CD14-positive monocyte (primary cell): ENCODE measurements at regions not wholly inside any gene's neighbourhood (a gene's known extent, or its start where the extent isn't known, plus 50 kb on each side); places are given as distances from the start of the nearest gene placed in this dataset.

Source experiments
- DNase-seq, 3 donors: peaks; one replicate each; pipeline ENCODE4 v3.0.0-alpha.2; 2011 to 2022
- H2AFZ ChIP-seq: 2 replicates; pipeline ENCODE4 v1.6.0; 2012; ENCODE audit warnings: mild to moderate bottlenecking, low read depth, low read length, inconsistent platforms; ENCODE audit not compliant: insufficient read depth, poor library complexity, severe bottlenecking
- H3K27ac ChIP-seq, 2 donors: 1 replicate in 1 of 2; 2 replicates in 1 of 2; pipeline ENCODE4 v1.5.1; 2012 to 2013; ENCODE audit warnings: low read length in 2 of 2, control low read depth in 1 of 2, inconsistent platforms in 1 of 2, low read depth in 1 of 2, mild to moderate bottlenecking in 1 of 2
- H3K27me3 ChIP-seq, 2 donors: one replicate each; pipeline versions ENCODE4 v1.6.0 to v1.6.1; 2011 to 2013; ENCODE audit warnings: low read length in 2 of 2; ENCODE audit not compliant: control insufficient read depth in 2 of 2, insufficient read depth in 2 of 2
- H3K36me3 ChIP-seq, 2 donors: replicated peaks in 1 of 2; 1 replicate in 1 of 2; 2 replicates in 1 of 2; pipeline versions ENCODE4 v1.5.1 to v1.6.1; 2012 to 2013; ENCODE audit warnings: low read length in 2 of 2, control low read depth in 1 of 2, inconsistent platforms in 1 of 2, mild to moderate bottlenecking in 1 of 2; ENCODE audit not compliant: insufficient read depth in 2 of 2, control insufficient read depth in 1 of 2
- H3K4me1 ChIP-seq, 2 donors: 1 replicate in 1 of 2; 2 replicates in 1 of 2; pipeline versions ENCODE4 v1.5.1 to v1.6.1; 2012 to 2013; ENCODE audit warnings: low read length in 2 of 2, control low read depth in 1 of 2, inconsistent platforms in 1 of 2, mild to moderate bottlenecking in 1 of 2, moderate library complexity in 1 of 2; ENCODE audit not compliant: insufficient read depth in 2 of 2, control insufficient read depth in 1 of 2
- H3K4me2 ChIP-seq: replicated peaks from 2 replicates; pipeline ENCODE3; 2012; ENCODE audit warnings: low read length, moderate library complexity, mild to moderate bottlenecking; ENCODE audit not compliant: poor library complexity, severe bottlenecking; ENCODE audit errors: extremely low read depth
- H3K4me3 ChIP-seq, 3 experiments: fragments of 200-600 bp in 1 of 3; sonication (generic) in 1 of 3; replicated peaks in 1 of 3; 1 replicate in 2 of 3; 2 replicates in 1 of 3; pipeline ENCODE4 v1.5.1; 2011 to 2013; ENCODE audit warnings: low read length in 3 of 3, mild to moderate bottlenecking in 3 of 3, control low read depth in 2 of 3, low read depth in 2 of 3, inconsistent platforms in 1 of 3, moderate library complexity in 1 of 3
- H3K79me2 ChIP-seq: 2 replicates; pipeline ENCODE4 v1.6.0; 2012; ENCODE audit warnings: mild to moderate bottlenecking, control low read depth, inconsistent platforms, low read length, moderate library complexity; ENCODE audit not compliant: insufficient read depth
- H3K9ac ChIP-seq: 2 replicates; pipeline ENCODE4 v1.6.0; 2017; ENCODE audit warnings: low read length, mild to moderate bottlenecking; ENCODE audit not compliant: insufficient read depth, poor library complexity, severe bottlenecking
- H3K9me3 ChIP-seq, 2 donors: replicated peaks in 1 of 2; 1 replicate in 1 of 2; 2 replicates in 1 of 2; pipeline versions ENCODE4 v1.5.1 to v1.6.1; 2012 to 2013; ENCODE audit warnings: low read length in 2 of 2, control low read depth in 1 of 2; ENCODE audit not compliant: control insufficient read depth in 1 of 2, insufficient read depth in 1 of 2
- H4K20me1 ChIP-seq: 2 replicates; pipeline ENCODE4 v1.6.0; 2012; ENCODE audit warnings: mild to moderate bottlenecking, low read length, control low read depth, moderate library complexity; ENCODE audit not compliant: insufficient read depth
- H3K27ac Mint-ChIP-seq, 7 donors: one replicate each; pipeline ENCODE4 v1.8.0; 2020; ENCODE audit warnings: mild to moderate bottlenecking in 7 of 7, mixed read lengths in 7 of 7, moderate library complexity in 6 of 7, inconsistent platforms in 2 of 7
- H3K27me3 Mint-ChIP-seq, 3 donors: one replicate each; pipeline ENCODE4 v1.8.0; 2021 to 2022; ENCODE audit warnings: low read depth in 3 of 3, mild to moderate bottlenecking in 3 of 3, mixed read lengths in 3 of 3, moderate library complexity in 3 of 3, inconsistent platforms in 1 of 3
- H3K36me3 Mint-ChIP-seq, 2 donors: one replicate each; pipeline ENCODE4 v1.8.0; 2020; ENCODE audit warnings: mixed read lengths in 2 of 2, inconsistent platforms in 1 of 2, mild to moderate bottlenecking in 1 of 2
- H3K4me1 Mint-ChIP-seq: one replicate; pipeline ENCODE4 v1.8.0; 2020; ENCODE audit warnings: mild to moderate bottlenecking, mixed read lengths
- H3K4me3 Mint-ChIP-seq, 2 donors: one replicate each; pipeline ENCODE4 v1.8.0; 2020; ENCODE audit warnings: mild to moderate bottlenecking in 2 of 2, mixed read lengths in 2 of 2, moderate library complexity in 1 of 2
- H3K9me3 Mint-ChIP-seq, 7 donors: one replicate each; pipeline ENCODE4 v1.8.0; 2020 to 2022; ENCODE audit warnings: mixed read lengths in 7 of 7, mild to moderate bottlenecking in 6 of 7, moderate library complexity in 6 of 7, inconsistent platforms in 2 of 7
- CTCF ChIP-seq: fragments of 200-600 bp; IDR thresholded peaks from one replicate; pipeline ENCODE4 v1.8.0; 2022; ENCODE audit warnings: antibody characterized with exemption, mild to moderate bottlenecking
- WGBS: methylation state at CpG from one replicate; pipeline ENCODE4 v1.1.5; 2013; ENCODE audit warnings: missing lambda C conversion rate; ENCODE audit not compliant: insufficient coverage; 5-methylcytosine and 5-hydroxymethylcytosine counted together
- intact Hi-C, 2 donors: fragments of 100-400 bp; cut with micrococcal nuclease; formaldehyde crosslinking; loops; one replicate each; pipeline versions ENCODE4 v1.15.0 to v1.15.1; 2023

DNA sequence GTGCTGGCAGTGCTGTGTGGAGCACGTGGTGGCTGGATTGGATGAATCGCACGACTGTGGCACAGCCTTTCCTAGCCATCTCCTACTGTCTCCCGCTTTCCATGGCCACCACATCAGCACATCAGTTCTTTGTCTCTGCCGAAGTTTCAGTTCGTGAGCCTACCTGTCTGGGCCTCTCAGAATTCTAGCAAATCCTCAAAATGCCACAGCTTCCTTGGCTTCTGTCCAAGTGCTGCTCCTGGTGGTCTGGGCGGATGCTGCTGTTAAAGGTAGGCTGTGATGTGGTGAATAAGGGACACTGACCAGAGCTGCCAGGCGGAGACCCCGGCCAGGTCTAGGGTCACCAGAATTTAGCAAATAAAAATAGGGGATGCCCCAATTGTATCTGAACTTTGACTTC is 237.4 kb downstream of the LPIN1 start:
- Mint-ChIP-seq H3K4me3 (no peak overlapping the region), H3K4me1 (peaks cover 5% of the 10 kb centered on the region), H3K27me3 (peaks cover 2 to 3% (median 3%) of the 10 kb centered on the region in 3 donors), H3K36me3 (no peaks in the 10 kb centered on the region), H3K9me3 (peaks cover 3 to 21% (median 18%) of the 10 kb centered on the region in 7 donors), H3K27ac (no peak overlapping the region)
- intact Hi-C loops, result no loop called here
- H3K9ac ChIP-seq, result no peak overlapping the region
- peaks cover 5 to 9% of the 10 kb centered on the region in 2 donors for H3K9me3 ChIP-seq
- H4K20me1 ChIP-seq, result no peaks in the 10 kb centered on the region
- H3K27me3 ChIP-seq, result no peaks in the 10 kb centered on the region
- no peak for DNase-seq
- H3K4me2 ChIP-seq, result no peak overlapping the region
- no peaks in the 10 kb centered on the region for H3K36me3 ChIP-seq
- no peak overlapping the region for H3K27ac ChIP-seq
- no peak for TF ChIP-seq CTCF
- H3K4me1 ChIP-seq, result no peaks in the 10 kb centered on the region
- H3K79me2 ChIP-seq, result no peaks in the 10 kb centered on the region
- H2AFZ ChIP-seq, result no peak overlapping the region
- H3K4me3 ChIP-seq, result no peak overlapping the region
- 100% methylated on average over 6 of the region's 9 CpGs for WGBS

GRCh38 chr2:11984316-11985158 is 238.1 kb downstream of the LPIN1 start:
- TF ChIP-seq CTCF, result no peak
- intact Hi-C loops, result no loop called here
- no peak overlapping the region for H3K9ac ChIP-seq
- H3K4me1 Mint-ChIP-seq, result peaks cover 5% of the 10 kb centered on the region
- H4K20me1 ChIP-seq, result no peaks in the 10 kb centered on the region
- no peaks in the 10 kb centered on the region for H3K36me3 Mint-ChIP-seq
- no peak overlapping the region for H3K4me3 ChIP-seq
- H3K27me3 ChIP-seq, result no peaks in the 10 kb centered on the region
- no peaks in the 10 kb centered on the region for H3K36me3 ChIP-seq
- no peak overlapping the region for H3K27ac Mint-ChIP-seq
- peaks cover 2 to 5% (median 3%) of the 10 kb centered on the region in 3 donors for H3K27me3 Mint-ChIP-seq
- no peak overlapping the region for H3K27ac ChIP-seq
- WGBS, result 94% methylated on average over 9 of the region's 18 CpGs
- no peaks in the 10 kb centered on the region for H3K4me1 ChIP-seq
- no peak for DNase-seq
- no peak overlapping the region for H2AFZ ChIP-seq
- H3K9me3 Mint-ChIP-seq, result peaks cover 3 to 21% (median 20%) of the 10 kb centered on the region in 7 donors
- H3K79me2 ChIP-seq, result no peaks in the 10 kb centered on the region
- peaks cover 5 to 9% of the 10 kb centered on the region in 2 donors for H3K9me3 ChIP-seq
- H3K4me3 Mint-ChIP-seq, result no peak overlapping the region
- no peak overlapping the region for H3K4me2 ChIP-seq
